ENCODE measurements at regions not wholly inside any gene's neighbourhood (a gene's known extent, or its start where the extent isn't known, plus 50 kb on each side); places are given as distances from the start of the nearest gene placed in this dataset.

GRCh38 chr16:59170099-59170712 is 436.1 kb upstream of the GOT2 start:
- no peak for DNase-seq (ENCODE audit: low spot score)

- DNase-seq (ENCODE audit: low spot score): no peak
Observed at GRCh38 chr16:59169168-59169567, 435.1 kb upstream of the GOT2 start.

- DNase-seq (ENCODE audit: low spot score): no peak
Observed at GRCh38 chr16:59168461-59169114, 434.5 kb upstream of the GOT2 start.

- peak; percentile 11 for DNase-seq (ENCODE audit: low spot score)
Observed at GRCh38 chr16:59164461-59164860, 430.3 kb upstream of the GOT2 start.

GRCh38 chr16:59163371-59164055 is 429.4 kb upstream of the GOT2 start:
- no peak for DNase-seq (ENCODE audit: low spot score)

GRCh38 chr16:59161679-59162078 is 427.6 kb upstream of the GOT2 start:
- no peak for DNase-seq (ENCODE audit: low spot score)

- DNase-seq (ENCODE audit: low spot score): no peak
Observed at GRCh38 chr16:59154295-59154694, 420.2 kb upstream of the GOT2 start.

- peak; percentile 3 for DNase-seq (ENCODE audit: low spot score)
Observed at GRCh38 chr16:59148769-59149155, 414.6 kb upstream of the GOT2 start.

GRCh38 chr16:59148056-59148768 is 414.1 kb upstream of the GOT2 start:
- DNase-seq (ENCODE audit: low spot score): peak; percentile 9

GRCh38 chr16:59146140-59146539 is 412.0 kb upstream of the GOT2 start:
- no peak for DNase-seq (ENCODE audit: low spot score)

- DNase-seq (ENCODE audit: low spot score): no peak
Observed at GRCh38 chr16:59144841-59145240, 410.7 kb upstream of the GOT2 start.

GRCh38 chr16:59144326-59144725 is 410.2 kb upstream of the GOT2 start:
- DNase-seq (ENCODE audit: low spot score): no peak

GRCh38 chr16:59126486-59126885 is 392.4 kb upstream of the GOT2 start:
- no peak for DNase-seq (ENCODE audit: low spot score)

- no peak for DNase-seq (ENCODE audit: low spot score)
Observed at GRCh38 chr16:59124056-59124455, 389.9 kb upstream of the GOT2 start.

- DNase-seq (ENCODE audit: low spot score): no peak
Observed at GRCh38 chr16:59123479-59123878, 389.4 kb upstream of the GOT2 start.

- no peak for DNase-seq (ENCODE audit: low spot score)
Observed at GRCh38 chr16:59122262-59122537, 388.1 kb upstream of the GOT2 start.

GRCh38 chr16:59121411-59122261 is 387.5 kb upstream of the GOT2 start:
- DNase-seq (ENCODE audit: low spot score): no peak

- DNase-seq (ENCODE audit: low spot score): no peak
Observed at GRCh38 chr16:59116744-59117143, 382.6 kb upstream of the GOT2 start.

- DNase-seq (ENCODE audit: low spot score): no peak
Observed at GRCh38 chr16:59114790-59115189, 380.7 kb upstream of the GOT2 start.

GRCh38 chr16:59113004-59113670 is 379.0 kb upstream of the GOT2 start:
- DNase-seq (ENCODE audit: low spot score): no peak

- no peak for DNase-seq (ENCODE audit: low spot score)
Observed at GRCh38 chr16:59111280-59111679, 377.2 kb upstream of the GOT2 start.

GRCh38 chr16:59108374-59108773 is 374.3 kb upstream of the GOT2 start:
- no peak for DNase-seq (ENCODE audit: low spot score)
